ENCODE measurements at regions not wholly inside any gene's neighbourhood (a gene's known extent, or its start where the extent isn't known, plus 50 kb on each side); places are given as distances from the start of the nearest gene placed in this dataset.

GRCh38 chr2:62589691-62590356, 83.8 kb upstream of the TMEM17 start:
- H3K4me1 Mint-ChIP-seq (ENCODE audit: low read depth), result no peaks in the 10 kb centered on the region
- no peaks in the 10 kb centered on the region for H3K9me3 Mint-ChIP-seq
- no peaks in the 10 kb centered on the region for H3K36me3 Mint-ChIP-seq (ENCODE audit: low read depth)
- H3K4me3 Mint-ChIP-seq, result no peak overlapping the region
- CTCF ChIA-PET, result interaction anchor here (1.7 kb wide), 1 partner anchor 133 kb away, joined by 4 read pairs; no protein-coding TSS in a partner anchor
- H3K27me3 Mint-ChIP-seq (ENCODE audit: low read depth), result peaks cover 9% of the 10 kb centered on the region
- intact Hi-C loops (cut with micrococcal nuclease), result no loop called here
- H3K27ac Mint-ChIP-seq, result no peak overlapping the region
- no peak for DNase-seq

GRCh38 chr2:62587592-62587991, 81.6 kb upstream of the TMEM17 start:
- Mint-ChIP-seq H3K36me3 (ENCODE audit: low read depth) (no peaks in the 10 kb centered on the region), H3K4me1 (ENCODE audit: low read depth) (no peaks in the 10 kb centered on the region), H3K4me3 (no peak overlapping the region), H3K9me3 (no peaks in the 10 kb centered on the region), H3K27ac (no peak overlapping the region), H3K27me3 (ENCODE audit: low read depth) (peaks cover 9% of the 10 kb centered on the region)
- intact Hi-C loops (cut with micrococcal nuclease), result no loop called here
- DNase-seq, result no peak
- CTCF ChIA-PET, result no interaction called here

GRCh38 chr2:62586981-62587380, 81.0 kb upstream of the TMEM17 start:
- CTCF ChIA-PET, result no interaction called here
- intact Hi-C loops (cut with micrococcal nuclease), result no loop called here
- Mint-ChIP-seq H3K27ac (no peak overlapping the region), H3K36me3 (ENCODE audit: low read depth) (no peaks in the 10 kb centered on the region), H3K9me3 (no peaks in the 10 kb centered on the region), H3K27me3 (ENCODE audit: low read depth) (peaks cover 9% of the 10 kb centered on the region), H3K4me1 (ENCODE audit: low read depth) (no peaks in the 10 kb centered on the region), H3K4me3 (no peak overlapping the region)
- DNase-seq, result no peak

- DNase-seq, result no peak
- Mint-ChIP-seq H3K4me3 (no peak overlapping the region), H3K27me3 (ENCODE audit: low read depth) (peaks cover 12% of the 10 kb centered on the region), H3K4me1 (ENCODE audit: low read depth) (no peaks in the 10 kb centered on the region), H3K36me3 (ENCODE audit: low read depth) (no peaks in the 10 kb centered on the region), H3K27ac (no peak overlapping the region), H3K9me3 (no peaks in the 10 kb centered on the region)
- intact Hi-C loops (cut with micrococcal nuclease), result no loop called here
- CTCF ChIA-PET, result no interaction called here
These were observed 73.0 kb upstream of the TMEM17 start for GRCh38 chr2:62578803-62579640.

GRCh38 chr2:62577994-62578781, 72.2 kb upstream of the TMEM17 start:
- H3K4me1 Mint-ChIP-seq (ENCODE audit: low read depth), result no peaks in the 10 kb centered on the region
- CTCF ChIA-PET, result no interaction called here
- DNase-seq, result no peak
- H3K27ac Mint-ChIP-seq, result no peak overlapping the region
- H3K27me3 Mint-ChIP-seq (ENCODE audit: low read depth), result peaks cover 15% of the 10 kb centered on the region
- H3K36me3 Mint-ChIP-seq (ENCODE audit: low read depth), result no peaks in the 10 kb centered on the region
- H3K4me3 Mint-ChIP-seq, result no peak overlapping the region
- H3K9me3 Mint-ChIP-seq, result no peaks in the 10 kb centered on the region
- intact Hi-C loops (cut with micrococcal nuclease), result no loop called here

GRCh38 chr2:62576276-62576939, 70.4 kb upstream of the TMEM17 start:
- Mint-ChIP-seq H3K27ac (no peak overlapping the region), H3K4me1 (ENCODE audit: low read depth) (no peaks in the 10 kb centered on the region), H3K36me3 (ENCODE audit: low read depth) (no peaks in the 10 kb centered on the region), H3K9me3 (no peaks in the 10 kb centered on the region), H3K27me3 (ENCODE audit: low read depth) (peaks cover 26% of the 10 kb centered on the region), H3K4me3 (no peak overlapping the region)
- intact Hi-C loops (cut with micrococcal nuclease), result no loop called here
- no peak for DNase-seq
- CTCF ChIA-PET, result no interaction called here

GRCh38 chr2:62573936-62574335, 67.9 kb upstream of the TMEM17 start:
- no peaks in the 10 kb centered on the region for H3K36me3 Mint-ChIP-seq (ENCODE audit: low read depth)
- intact Hi-C loops (cut with micrococcal nuclease), result no loop called here
- peaks cover 2% of the 10 kb centered on the region for H3K4me1 Mint-ChIP-seq (ENCODE audit: low read depth)
- no peaks in the 10 kb centered on the region for H3K9me3 Mint-ChIP-seq
- no peak for DNase-seq
- no peak overlapping the region for H3K4me3 Mint-ChIP-seq
- H3K27ac Mint-ChIP-seq, result no peak overlapping the region
- CTCF ChIA-PET, result no interaction called here
- H3K27me3 Mint-ChIP-seq (ENCODE audit: low read depth), result peaks cover 42% of the 10 kb centered on the region

- intact Hi-C loops (cut with micrococcal nuclease), result no loop called here
- Mint-ChIP-seq H3K27ac (no peak overlapping the region), H3K4me1 (ENCODE audit: low read depth) (peaks cover 2% of the 10 kb centered on the region), H3K4me3 (no peak overlapping the region), H3K9me3 (no peaks in the 10 kb centered on the region), H3K36me3 (ENCODE audit: low read depth) (no peaks in the 10 kb centered on the region), H3K27me3 (ENCODE audit: low read depth) (peaks cover 42% of the 10 kb centered on the region)
- DNase-seq, result no peak
- CTCF ChIA-PET, result no interaction called here
These were observed 67.2 kb upstream of the TMEM17 start for GRCh38 chr2:62573137-62573731.

GRCh38 chr2:62570861-62571698, 65.1 kb upstream of the TMEM17 start:
- intact Hi-C loops (cut with micrococcal nuclease), result no loop called here
- DNase-seq, result peak; percentile 10
- Mint-ChIP-seq H3K4me1 (ENCODE audit: low read depth) (peaks cover 2% of the 10 kb centered on the region), H3K27me3 (ENCODE audit: low read depth) (peaks cover 36% of the 10 kb centered on the region), H3K4me3 (no peak overlapping the region), H3K9me3 (no peaks in the 10 kb centered on the region), H3K36me3 (ENCODE audit: low read depth) (no peaks in the 10 kb centered on the region), H3K27ac (no peak overlapping the region)
- CTCF ChIA-PET, result no interaction called here

GRCh38 chr2:62569907-62570841, 64.2 kb upstream of the TMEM17 start:
- H3K27ac Mint-ChIP-seq, result no peak overlapping the region
- H3K4me1 Mint-ChIP-seq (ENCODE audit: low read depth), result peaks cover 2% of the 10 kb centered on the region
- no peak for DNase-seq
- peaks cover 36% of the 10 kb centered on the region for H3K27me3 Mint-ChIP-seq (ENCODE audit: low read depth)
- no peaks in the 10 kb centered on the region for H3K9me3 Mint-ChIP-seq
- intact Hi-C loops (cut with micrococcal nuclease), result no loop called here
- CTCF ChIA-PET, result no interaction called here
- no peaks in the 10 kb centered on the region for H3K36me3 Mint-ChIP-seq (ENCODE audit: low read depth)
- H3K4me3 Mint-ChIP-seq, result no peak overlapping the region
